ENCODE measurements at regions not wholly inside any gene's neighbourhood (a gene's known extent, or its start where the extent isn't known, plus 50 kb on each side); places are given as distances from the start of the nearest gene placed in this dataset.
"Not testable (repeated sequence)": the region's sequence is repeated elsewhere in the genome, so short reads cannot be mapped to it uniquely, and the experiment has no call there.

- TF ChIP-seq CTCF, POLR2A (IDR thresholded peaks at IDR 0.05): not testable (repeated sequence)
These were observed 160.6 kb downstream of the POTEM start for GRCh38 chr14:19127664-19128435.
